TTC549 (cell line): ENCODE measurements at regions not wholly inside any gene's neighbourhood (a gene's known extent, or its start where the extent isn't known, plus 50 kb on each side); places are given as distances from the start of the nearest gene placed in this dataset.

Experiments
- FAIRE-seq: peaks from 2 replicates; lab custom pipeline; 2012; peaks lifted over from hg19 to GRCh38; lab: Jason Lieb, UNC

DNA sequence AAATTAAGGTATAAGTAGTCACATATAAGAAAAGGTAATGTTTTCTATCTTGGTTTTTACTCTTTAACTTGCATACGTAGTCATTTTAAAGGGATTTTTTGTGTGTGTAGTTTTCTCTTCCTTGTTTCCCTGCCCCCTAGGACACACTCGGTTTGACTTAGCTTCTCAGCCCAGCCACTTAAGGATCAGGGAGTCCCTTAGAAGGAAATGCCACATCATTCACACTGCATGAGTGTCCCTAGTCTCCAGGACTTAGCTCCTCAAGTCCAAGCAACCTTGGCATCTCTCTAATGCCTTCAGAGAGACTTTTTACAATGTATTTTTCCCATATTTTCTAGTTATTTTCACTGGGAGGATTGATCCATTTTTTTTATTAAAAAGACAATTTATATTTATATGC lies 1407.7 kb downstream of the EFNB2 start:
- no peak for FAIRE-seq

DNA sequence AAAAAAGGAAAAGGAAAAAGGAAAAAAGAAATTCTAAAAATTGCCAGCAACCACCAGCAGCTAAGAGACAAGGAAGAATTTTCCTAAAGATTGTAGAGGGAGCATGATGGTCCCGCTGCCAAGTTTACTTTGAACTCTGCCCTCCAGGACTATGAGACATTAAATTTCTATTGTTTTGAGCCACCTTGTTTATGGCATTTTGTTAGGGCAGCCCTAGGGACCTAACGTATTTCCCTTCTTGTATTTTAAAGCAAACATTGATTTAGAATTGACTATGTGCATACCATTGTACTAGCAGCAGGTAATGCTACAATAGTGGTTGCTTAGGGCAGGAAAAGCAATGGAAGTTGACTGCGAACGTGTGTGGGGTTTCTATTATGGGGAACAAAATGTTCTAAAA lies 1414.2 kb downstream of the EFNB2 start:
- no peak for FAIRE-seq

GRCh38 chr13:105118426-105118985 lies 1417.0 kb downstream of the EFNB2 start:
- FAIRE-seq, result no peak

GRCh38 chr13:105116966-105117365 lies 1418.5 kb downstream of the EFNB2 start:
- FAIRE-seq, result no peak

DNA sequence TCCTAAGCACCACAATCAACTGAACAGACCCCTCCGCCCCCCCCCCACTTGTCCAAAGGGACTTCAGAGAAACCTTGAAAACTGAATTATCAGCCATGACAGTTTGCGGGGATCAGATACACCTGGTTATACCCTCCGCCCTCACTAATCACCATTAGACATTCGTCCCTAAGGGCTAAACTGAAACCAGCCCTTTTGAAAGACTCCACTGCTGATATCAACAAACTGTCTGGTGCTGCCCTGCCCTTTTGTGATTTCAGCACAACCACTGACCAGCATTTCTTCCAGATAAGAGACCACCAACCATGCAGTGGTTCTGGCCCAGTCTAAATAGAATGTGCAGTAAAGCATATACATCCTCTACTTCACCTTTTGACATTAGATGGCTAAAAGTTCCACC lies 1422.9 kb downstream of the EFNB2 start:
- no peak for FAIRE-seq

DNA sequence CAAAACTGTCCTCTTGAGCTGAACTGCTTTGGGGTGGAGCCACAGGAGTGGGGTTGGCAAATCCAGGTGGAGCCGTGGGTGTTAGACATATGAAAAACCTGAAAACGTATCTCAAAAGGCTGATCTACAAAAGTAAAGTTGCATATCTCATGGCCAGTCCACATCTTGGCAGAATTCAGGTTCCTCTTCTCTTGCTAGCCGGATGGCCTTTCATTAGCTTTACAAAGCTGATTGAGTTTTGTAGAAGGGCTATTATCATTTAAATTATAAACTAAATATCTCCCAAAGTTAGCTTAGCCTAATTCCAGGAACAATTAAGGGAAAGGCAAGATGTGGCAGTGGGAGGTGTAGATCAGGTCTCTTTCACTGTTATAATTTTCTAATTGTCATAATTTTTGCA lies 1427.7 kb downstream of the EFNB2 start:
- FAIRE-seq, result no peak

DNA sequence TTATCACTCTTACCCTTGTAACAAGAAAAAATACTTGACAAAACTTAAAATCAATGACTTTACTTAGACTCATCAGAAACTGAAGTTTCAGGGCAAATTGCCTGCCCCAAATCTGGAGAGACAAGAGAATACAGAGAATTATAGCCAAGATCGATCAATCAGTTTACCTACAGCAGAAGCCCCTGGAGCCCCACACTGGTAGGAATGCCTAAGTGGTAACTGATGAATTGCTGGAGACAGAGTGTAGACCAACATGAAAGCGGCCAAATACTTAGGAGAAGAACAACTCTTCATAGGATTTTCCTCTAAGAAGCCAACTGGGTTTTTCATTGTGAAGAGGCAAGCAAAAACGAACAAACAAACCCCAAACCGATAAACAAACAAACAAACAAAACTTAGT lies 1430.0 kb downstream of the EFNB2 start:
- no peak for FAIRE-seq

- no peak for FAIRE-seq
Observed at GRCh38 chr13:105097521-105097920, 1437.9 kb downstream of the EFNB2 start.

- FAIRE-seq, result no peak
Observed at GRCh38 chr13:105089858-105090643, 1445.4 kb downstream of the EFNB2 start.

DNA sequence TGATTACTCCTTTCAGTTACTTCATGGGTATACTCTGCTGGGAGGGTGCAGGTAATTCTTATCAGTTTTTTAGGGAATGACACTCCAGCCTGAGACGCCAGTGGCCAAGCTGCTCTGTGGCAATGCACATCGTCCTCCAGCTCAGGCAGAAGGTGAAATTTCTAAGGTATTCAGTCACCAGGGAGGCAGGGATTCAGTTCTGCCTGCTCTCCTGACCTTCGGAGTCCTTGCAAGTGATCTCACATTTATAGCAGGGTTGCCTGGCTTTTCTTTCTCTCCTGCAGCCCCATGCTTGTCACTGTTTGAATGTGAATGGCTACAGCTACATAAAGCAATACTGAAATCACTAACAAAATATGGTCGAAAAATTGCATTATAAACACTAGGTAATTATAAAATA lies 1447.5 kb downstream of the EFNB2 start:
- no peak for FAIRE-seq

DNA sequence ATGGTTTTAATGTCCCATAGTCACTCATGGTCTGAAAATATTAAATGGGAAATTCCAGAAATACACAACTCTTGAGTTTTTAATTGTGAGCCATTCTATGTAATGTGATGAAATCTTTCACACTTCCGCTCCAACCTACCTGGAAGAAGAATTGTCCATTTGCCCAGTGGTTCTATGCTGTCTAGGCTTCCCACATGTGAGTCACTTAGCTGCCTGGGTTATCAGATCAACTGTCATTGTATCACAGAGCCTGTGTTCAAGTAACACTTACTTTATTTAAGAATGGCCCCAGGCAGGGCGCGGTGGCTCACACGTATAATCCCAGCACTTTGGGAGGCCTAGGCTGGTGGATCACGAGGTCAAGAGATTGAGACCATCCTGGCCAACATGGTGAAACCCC lies 1450.5 kb downstream of the EFNB2 start:
- no peak for FAIRE-seq

DNA sequence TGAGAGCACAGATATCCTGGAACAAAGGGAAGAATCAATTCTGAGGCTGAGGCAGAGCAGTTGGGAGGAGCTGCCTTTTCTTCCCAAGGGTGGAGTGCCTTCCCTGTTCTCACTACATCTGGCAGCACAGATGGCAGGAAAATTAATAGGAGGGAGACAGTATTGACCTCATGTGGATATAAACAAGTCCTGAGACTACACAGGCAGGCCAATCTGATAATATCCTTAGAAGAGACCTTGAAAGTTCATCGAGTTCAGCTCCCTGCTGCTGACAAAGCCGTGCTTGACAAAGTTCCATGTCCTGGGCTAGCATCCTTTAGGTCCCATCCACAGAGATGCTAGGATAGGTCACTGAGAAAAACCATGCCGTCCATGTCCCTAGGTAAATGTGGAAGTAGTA lies 1451.5 kb downstream of the EFNB2 start:
- no peak for FAIRE-seq

DNA sequence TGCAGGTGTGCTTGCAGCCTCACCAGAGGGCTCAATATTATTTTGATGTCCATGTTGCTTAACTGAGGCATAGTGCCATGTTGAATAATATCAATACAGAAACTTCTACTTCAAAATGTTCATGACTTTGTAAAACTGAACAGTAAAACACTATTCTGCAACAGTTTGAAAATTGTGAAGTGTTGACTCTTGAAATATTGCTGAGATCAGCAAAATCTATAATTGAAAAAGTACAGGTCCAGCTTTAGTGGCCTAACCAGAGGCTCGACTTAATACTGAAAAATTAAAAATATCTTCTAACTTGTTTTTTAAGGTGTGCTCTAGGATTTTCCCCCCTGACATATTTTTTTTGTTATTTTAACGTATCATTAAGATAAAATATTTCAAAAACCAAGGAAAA lies 1460.7 kb downstream of the EFNB2 start:
- no peak for FAIRE-seq

GRCh38 chr13:105073041-105073440 lies 1462.4 kb downstream of the EFNB2 start:
- FAIRE-seq, result no peak

DNA sequence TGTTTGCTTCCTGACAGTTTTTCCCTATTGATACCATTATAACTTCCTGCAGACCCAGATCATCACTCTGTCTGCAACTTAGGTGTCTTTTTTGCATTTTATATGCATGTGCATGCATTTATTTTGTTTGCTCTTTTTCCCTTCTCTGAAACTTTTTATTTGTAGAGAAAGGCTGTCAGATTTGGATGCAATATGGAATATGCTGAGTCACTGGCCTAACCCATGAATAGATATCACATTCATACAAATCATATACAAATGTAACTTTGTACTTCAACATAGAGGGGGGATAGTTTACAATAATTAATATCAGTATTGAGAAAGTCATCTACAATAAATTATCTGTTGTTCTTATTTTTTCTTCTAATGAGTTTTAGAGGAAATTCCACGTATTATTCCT lies 1465.0 kb downstream of the EFNB2 start:
- no peak for FAIRE-seq

GRCh38 chr13:105069106-105069505 lies 1466.4 kb downstream of the EFNB2 start:
- no peak for FAIRE-seq

DNA sequence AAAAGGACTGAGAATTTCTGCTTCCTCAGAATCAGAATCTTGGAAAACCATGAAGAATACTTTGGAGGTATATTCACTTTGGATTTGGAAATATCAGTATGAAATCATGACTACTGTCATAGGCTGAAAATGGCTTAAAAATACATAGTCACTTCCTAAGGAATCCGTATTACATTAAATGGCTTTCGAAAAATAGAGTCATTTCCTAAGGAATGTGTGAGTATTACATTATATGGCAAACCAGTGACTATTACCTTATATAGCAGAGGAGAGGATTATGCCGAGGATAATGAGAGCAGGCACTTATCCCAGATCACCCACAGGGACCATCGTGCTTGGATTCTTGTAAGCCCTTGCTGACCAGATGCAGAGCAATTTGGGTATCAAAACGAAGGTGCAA lies 1471.8 kb downstream of the EFNB2 start:
- FAIRE-seq, result no peak

- no peak for FAIRE-seq
Observed at GRCh38 chr13:105059786-105060185, 1475.7 kb downstream of the EFNB2 start.

- no peak for FAIRE-seq
Observed at GRCh38 chr13:105058517-105058916, 1476.9 kb downstream of the EFNB2 start.

- no peak for FAIRE-seq
Observed at GRCh38 chr13:105052711-105053110, 1482.8 kb downstream of the EFNB2 start.

GRCh38 chr13:105050686-105051085 lies 1484.8 kb downstream of the EFNB2 start:
- no peak for FAIRE-seq

DNA sequence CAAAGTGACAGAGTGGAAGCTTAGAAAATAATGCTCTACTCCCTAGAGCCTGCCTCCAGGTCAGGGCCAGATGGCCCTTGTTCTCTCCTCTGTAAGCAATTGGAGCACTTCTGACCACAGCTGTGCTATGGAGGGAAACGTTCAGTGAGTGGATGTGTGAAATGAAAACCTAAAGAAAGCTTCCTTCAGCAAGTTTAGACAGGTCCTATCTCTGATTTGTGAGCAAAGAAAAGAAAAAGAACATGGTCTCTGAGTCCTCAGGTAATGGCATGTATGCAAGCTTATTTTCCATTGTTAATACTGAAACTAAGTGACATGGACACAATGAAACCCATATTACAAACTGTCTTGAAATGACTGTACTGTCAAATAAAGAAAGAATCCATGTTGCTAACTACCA lies 1486.8 kb downstream of the EFNB2 start:
- no peak for FAIRE-seq

DNA sequence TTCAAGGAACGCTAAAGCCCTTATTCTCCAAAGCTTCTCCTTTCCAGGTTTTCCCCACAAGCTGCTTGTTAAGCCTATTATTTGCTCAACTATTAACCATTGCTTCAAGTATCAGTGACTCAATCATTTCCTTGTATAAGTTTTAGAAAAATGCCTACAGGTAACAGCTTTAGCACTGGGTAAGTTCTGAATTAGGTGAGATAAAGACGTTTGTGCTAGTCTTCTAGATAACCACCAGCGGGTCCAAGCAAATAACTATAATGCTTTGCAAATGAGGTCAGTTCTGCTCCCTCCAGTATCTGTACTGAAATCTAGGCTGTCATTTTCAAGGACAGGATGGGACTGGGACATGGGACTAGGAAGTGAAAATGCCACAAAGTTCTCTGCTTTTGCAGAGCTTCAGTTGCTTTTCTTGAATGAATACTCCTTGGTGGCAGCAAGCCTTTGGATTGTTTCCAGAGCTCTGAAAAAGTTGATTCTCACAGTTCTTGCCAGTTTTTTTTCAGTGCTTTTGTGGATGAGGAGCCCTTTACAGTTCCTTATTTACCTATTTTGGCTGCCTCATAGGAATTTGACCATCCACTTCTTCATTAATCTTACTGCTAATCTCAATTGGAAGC lies 1487.7 kb downstream of the EFNB2 start:
- FAIRE-seq, result no peak

- no peak for FAIRE-seq
Observed at GRCh38 chr13:105037110-105037509, 1498.4 kb downstream of the EFNB2 start.
